OCI-LY3 (cell line): ENCODE measurements at regions not wholly inside any gene's neighbourhood (a gene's known extent, or its start where the extent isn't known, plus 50 kb on each side); places are given as distances from the start of the nearest gene placed in this dataset.

Source experiments
- H2AFZ ChIP-seq: fragments of 200-600, 300-600 bp; shearing (Covaris generic); 2 replicates; pipeline ENCODE4 v1.6.0; 2014; ENCODE audit warnings: antibody characterized with exemption, low read depth, low read length
- H3K27ac ChIP-seq: fragments of 200-600, 300-600 bp; sonication (generic); 2 replicates; pipeline ENCODE4 v1.5.1; 2014; ENCODE audit warnings: mild to moderate bottlenecking, low read length, moderate library complexity, mixed read lengths
- H3K27me3 ChIP-seq: fragments of 200-600, 300-600 bp; sonication (generic); 2 replicates; pipeline ENCODE4 v1.6.1; 2014; ENCODE audit warnings: low read depth, low read length, mixed read lengths
- H3K36me3 ChIP-seq: fragments of 200-600, 300-600 bp; sonication (generic); replicated peaks from 2 replicates; pipeline ENCODE3; 2014; ENCODE audit warnings: low read depth, low read length, mixed read lengths
- H3K4me1 ChIP-seq: fragments of 300-600, 200-600 bp; sonication (generic); 2 replicates; pipeline ENCODE4 v1.6.1; 2014; ENCODE audit warnings: low read length, mixed read lengths
- H3K4me2 ChIP-seq: fragments of 200-600, 300-600 bp; sonication (generic); 2 replicates; pipeline ENCODE4 v1.6.1; 2014; ENCODE audit warnings: low read length, mixed read lengths
- H3K4me3 ChIP-seq: fragments of 300-600, 200-600 bp; sonication (generic); 2 replicates; pipeline ENCODE4 v1.5.1; 2014; ENCODE audit warnings: antibody characterized with exemption, mild to moderate bottlenecking, low read length, moderate library complexity
- H3K79me2 ChIP-seq: fragments of 300-600, 200-600 bp; shearing (Covaris generic); 2 replicates; pipeline ENCODE4 v1.6.1; 2014; ENCODE audit warnings: mild to moderate bottlenecking, low read length, mixed read lengths
- H3K9ac ChIP-seq: fragments of 300-600, 200-600 bp; shearing (Covaris generic); 2 replicates; pipeline ENCODE4 v1.6.0; 2014; ENCODE audit warnings: mild to moderate bottlenecking, low read length, moderate library complexity
- H3K9me3 ChIP-seq: fragments of 200-600, 300-600 bp; shearing (Covaris generic); 2 replicates; pipeline ENCODE4 v1.6.1; 2014; ENCODE audit warnings: low read length, mixed read lengths; ENCODE audit not compliant: insufficient read depth
- H4K20me1 ChIP-seq: fragments of 200-600, 300-600 bp; sonication (generic); 2 replicates; pipeline ENCODE4 v1.6.1; 2016; ENCODE audit warnings: low read length, mixed read lengths; ENCODE audit not compliant: insufficient read depth
- EZH2phosphoT487 ChIP-seq: fragments of 200-600 bp; shearing (Covaris generic); IDR thresholded peaks from 2 replicates; pipeline ENCODE4 v1.6.1; 2018; ENCODE audit warnings: antibody characterized with exemption, mixed run types, low read depth
- TF ChIP-seq, protein P1 (sequence below): fragments of 200-600, 300-600 bp; sonication (generic); IDR thresholded peaks from 2 replicates; pipeline ENCODE4 v1.5.1; 2014; ENCODE audit warnings: antibody characterized with exemption, low read length, low read depth

DNA sequence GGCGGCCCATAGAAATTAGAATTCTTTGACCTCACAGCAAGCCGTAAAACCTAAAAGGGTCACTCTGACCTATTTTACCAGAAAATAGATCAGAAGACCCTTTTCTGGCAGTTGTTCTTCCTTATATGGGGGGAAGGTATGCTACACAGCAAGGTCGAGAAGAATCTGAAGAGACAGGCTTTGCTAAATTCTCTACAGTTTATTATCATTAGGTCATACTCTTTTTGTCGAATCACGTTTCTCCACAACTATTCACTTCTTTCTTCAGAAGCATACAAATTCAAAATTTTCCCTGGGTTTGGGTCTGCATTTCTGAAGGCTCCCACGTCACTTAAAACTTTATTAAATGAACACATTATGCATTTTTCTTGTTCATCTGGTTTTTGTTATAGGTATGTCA is 229.5 kb upstream of the GRM7 start:
- no peak overlapping the region for H3K4me3 ChIP-seq
- H2AFZ ChIP-seq: no peak overlapping the region
- no peaks in the 10 kb centered on the region for H3K36me3 ChIP-seq
- no peak overlapping the region for H3K27ac ChIP-seq
- no peaks in the 10 kb centered on the region for H3K79me2 ChIP-seq
- no peaks in the 10 kb centered on the region for H3K9me3 ChIP-seq
- H3K4me1 ChIP-seq: 0 out of 2 replicates have a peak, but pooled peaks cover 4% of the 10 kb centered on the region
- no peak overlapping the region for H3K4me2 ChIP-seq
- H3K9ac ChIP-seq: no peak overlapping the region
- TF ChIP-seq EZH2phosphoT487: no peak
- TF ChIP-seq, protein P1, sequence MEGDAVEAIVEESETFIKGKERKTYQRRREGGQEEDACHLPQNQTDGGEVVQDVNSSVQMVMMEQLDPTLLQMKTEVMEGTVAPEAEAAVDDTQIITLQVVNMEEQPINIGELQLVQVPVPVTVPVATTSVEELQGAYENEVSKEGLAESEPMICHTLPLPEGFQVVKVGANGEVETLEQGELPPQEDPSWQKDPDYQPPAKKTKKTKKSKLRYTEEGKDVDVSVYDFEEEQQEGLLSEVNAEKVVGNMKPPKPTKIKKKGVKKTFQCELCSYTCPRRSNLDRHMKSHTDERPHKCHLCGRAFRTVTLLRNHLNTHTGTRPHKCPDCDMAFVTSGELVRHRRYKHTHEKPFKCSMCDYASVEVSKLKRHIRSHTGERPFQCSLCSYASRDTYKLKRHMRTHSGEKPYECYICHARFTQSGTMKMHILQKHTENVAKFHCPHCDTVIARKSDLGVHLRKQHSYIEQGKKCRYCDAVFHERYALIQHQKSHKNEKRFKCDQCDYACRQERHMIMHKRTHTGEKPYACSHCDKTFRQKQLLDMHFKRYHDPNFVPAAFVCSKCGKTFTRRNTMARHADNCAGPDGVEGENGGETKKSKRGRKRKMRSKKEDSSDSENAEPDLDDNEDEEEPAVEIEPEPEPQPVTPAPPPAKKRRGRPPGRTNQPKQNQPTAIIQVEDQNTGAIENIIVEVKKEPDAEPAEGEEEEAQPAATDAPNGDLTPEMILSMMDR: no peak
- H4K20me1 ChIP-seq: no peaks in the 10 kb centered on the region
- H3K27me3 ChIP-seq: no peaks in the 10 kb centered on the region

DNA sequence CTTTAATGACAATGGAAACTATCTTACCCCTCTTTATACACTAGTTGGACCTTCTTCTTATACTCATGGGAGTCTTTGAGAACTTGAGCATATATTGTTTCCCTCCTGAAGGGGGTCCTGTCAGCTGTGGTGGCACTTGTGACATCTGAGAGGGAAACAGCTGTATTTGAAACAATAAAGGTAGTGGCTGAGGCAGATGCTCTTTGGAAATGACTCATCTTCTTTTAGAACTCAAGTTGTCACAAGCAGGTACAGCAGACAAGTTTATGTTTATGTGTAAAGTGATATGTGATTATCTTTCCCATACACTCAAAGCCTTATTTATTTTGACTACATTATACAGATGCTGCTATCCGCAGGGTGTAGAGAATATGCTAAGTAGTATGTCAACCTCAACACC is 220.0 kb upstream of the GRM7 start:
- H3K9ac ChIP-seq: no peak overlapping the region
- H3K27me3 ChIP-seq: no peaks in the 10 kb centered on the region
- no peak overlapping the region for H3K27ac ChIP-seq
- peaks cover 3% of the 10 kb centered on the region for H3K9me3 ChIP-seq
- no peak overlapping the region for H2AFZ ChIP-seq
- no peak overlapping the region for H3K4me3 ChIP-seq
- H3K4me2 ChIP-seq: no peak overlapping the region
- no peaks in the 10 kb centered on the region for H4K20me1 ChIP-seq
- H3K79me2 ChIP-seq: no peaks in the 10 kb centered on the region
- H3K36me3 ChIP-seq: peaks cover 10% of the 10 kb centered on the region
- TF ChIP-seq, protein P1: no peak
- no peak for TF ChIP-seq EZH2phosphoT487
- H3K4me1 ChIP-seq: peaks cover 27% of the 10 kb centered on the region

DNA sequence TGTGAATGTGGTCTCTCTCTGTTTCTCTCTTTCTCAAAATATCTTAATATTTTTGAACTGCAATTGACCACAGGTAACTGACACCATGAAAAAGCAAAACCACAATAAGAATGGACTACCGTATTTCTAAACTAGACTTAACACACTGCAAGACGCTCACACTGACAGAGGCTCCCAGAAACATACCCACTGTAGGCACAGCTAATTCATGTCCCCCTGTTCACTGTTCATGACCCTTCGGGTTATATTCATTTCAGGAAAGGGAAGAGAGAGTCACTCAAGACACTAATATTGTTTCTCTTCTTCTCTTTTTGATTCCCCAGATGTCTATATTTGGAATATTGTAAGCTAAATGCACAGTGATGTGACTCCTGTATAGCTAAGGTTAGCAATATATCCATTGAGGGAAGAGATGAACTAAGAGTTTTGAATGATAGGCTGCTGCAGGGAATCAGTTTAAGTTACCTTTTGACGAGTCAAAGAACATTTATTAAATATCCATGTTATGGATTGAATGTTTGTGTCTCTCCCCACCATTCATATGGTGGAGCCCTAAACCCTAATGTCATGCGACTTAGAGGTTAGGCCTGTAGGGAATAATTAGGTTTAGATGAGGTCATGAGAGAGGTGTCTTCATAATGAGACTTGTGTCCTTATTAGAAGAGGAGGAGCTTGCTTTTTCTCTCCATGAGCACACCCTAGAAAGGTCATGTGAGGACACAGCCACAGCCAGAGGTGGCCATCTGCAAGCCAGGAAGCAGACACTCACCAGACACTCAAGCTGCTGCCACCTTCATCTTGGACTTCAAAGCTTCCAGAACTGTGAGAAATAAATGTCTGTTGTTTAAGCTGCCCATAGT is 216.6 kb upstream of the GRM7 start:
- peak overlapping the region; percentile 76 for H2AFZ ChIP-seq
- peak overlapping the region; percentile 32; the same call in 1 of the 2 replicates for H3K9ac ChIP-seq
- H3K27ac ChIP-seq: peak overlapping the region; percentile 86
- H3K4me3 ChIP-seq: peak overlapping the region; percentile 5; the same call in 1 of the 2 replicates
- TF ChIP-seq, protein P1: no peak
- no peak for TF ChIP-seq EZH2phosphoT487
- H3K79me2 ChIP-seq: no peaks in the 10 kb centered on the region
- peaks cover 27% of the 10 kb centered on the region for H3K4me1 ChIP-seq
- H3K27me3 ChIP-seq: no peaks in the 10 kb centered on the region
- H4K20me1 ChIP-seq: no peaks in the 10 kb centered on the region
- peaks cover 3% of the 10 kb centered on the region for H3K9me3 ChIP-seq
- peaks cover 10% of the 10 kb centered on the region for H3K36me3 ChIP-seq
- H3K4me2 ChIP-seq: peak overlapping the region; percentile 54

DNA sequence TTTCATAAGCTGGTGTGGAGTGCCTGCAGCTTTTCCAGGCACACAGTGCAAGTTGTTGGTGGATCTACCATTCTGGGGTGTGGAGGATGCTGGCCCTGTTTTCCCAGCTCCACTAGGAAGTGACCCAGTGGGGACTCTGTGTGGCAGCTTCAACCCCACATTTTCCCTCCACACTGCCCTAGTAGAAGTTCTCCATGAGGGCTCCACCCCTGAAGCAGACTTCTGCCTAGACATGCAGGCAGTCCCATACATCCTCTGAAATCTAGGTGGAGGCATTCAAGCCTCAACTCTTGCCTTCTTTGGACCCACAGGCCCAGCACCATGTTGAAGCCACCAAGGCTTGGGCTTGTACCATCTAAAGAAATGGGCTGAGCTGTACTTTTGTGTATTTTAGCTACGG is 206.2 kb upstream of the GRM7 start:
- Histone ChIP-seq H3K4me3 (no peak overlapping the region), H3K79me2 (no peaks in the 10 kb centered on the region), H3K27me3 (no peaks in the 10 kb centered on the region), H3K4me1 (peaks cover 6% of the 10 kb centered on the region), H4K20me1 (no peaks in the 10 kb centered on the region), H3K9ac (no peak overlapping the region), H3K36me3 (peaks cover 17% of the 10 kb centered on the region), H3K4me2 (no peak overlapping the region), H3K27ac (no peak overlapping the region), H2AFZ (no peak overlapping the region), H3K9me3 (peaks cover 7% of the 10 kb centered on the region; the same call in 1 of the 2 replicates)
- TF ChIP-seq, protein P1: no peak
- no peak for TF ChIP-seq EZH2phosphoT487
